GM21717 (cell line): ENCODE measurements at regions not wholly inside any gene's neighbourhood (a gene's known extent, or its start where the extent isn't known, plus 50 kb on each side); places are given as distances from the start of the nearest gene placed in this dataset.

Source experiments
- ATAC-seq: cut with Tn5 transposase; IDR thresholded peaks from one replicate; pipeline ENCODE4 v1.9.1; 2021; ENCODE audit warnings: mild to moderate bottlenecking, moderate library complexity; ENCODE audit not compliant: unreplicated experiment

- no peak for ATAC-seq
Measured at GRCh38 chr7:42858570-42858969, 53.3 kb downstream of the C7orf25 start.

- no peak for ATAC-seq
Measured at GRCh38 chr7:42856605-42856987, 55.3 kb downstream of the C7orf25 start.

GRCh38 chr7:42854571-42855118 is 57.2 kb downstream of the C7orf25 start:
- no peak for ATAC-seq

GRCh38 chr7:42852531-42852930 is 59.3 kb downstream of the C7orf25 start:
- no peak for ATAC-seq

- no peak for ATAC-seq
Measured at GRCh38 chr7:42843205-42843800, 68.6 kb downstream of the C7orf25 start.

GRCh38 chr7:42834676-42835075 is 77.2 kb downstream of the C7orf25 start:
- ATAC-seq = no peak

- no peak for ATAC-seq
Measured at GRCh38 chr7:42833411-42833810, 78.5 kb downstream of the C7orf25 start.

GRCh38 chr7:42832667-42833066 is 79.2 kb downstream of the C7orf25 start:
- ATAC-seq = no peak

- ATAC-seq = no peak
Measured at GRCh38 chr7:42831718-42832522, 80.0 kb downstream of the C7orf25 start.

- ATAC-seq = no peak
Measured at GRCh38 chr7:42831006-42831717, 80.7 kb downstream of the C7orf25 start.

GRCh38 chr7:42812779-42813178 is 99.1 kb downstream of the C7orf25 start:
- ATAC-seq = no peak

- ATAC-seq = no peak
Measured at GRCh38 chr7:42805601-42806000, 106.3 kb downstream of the C7orf25 start.

GRCh38 chr7:42794673-42795072 is 117.2 kb downstream of the C7orf25 start:
- ATAC-seq = no peak

- no peak for ATAC-seq
Measured at GRCh38 chr7:42792841-42793240, 119.0 kb downstream of the C7orf25 start.

GRCh38 chr7:42790196-42790595 is 121.7 kb downstream of the C7orf25 start:
- ATAC-seq = no peak

- no peak for ATAC-seq
Measured at GRCh38 chr7:42774436-42774835, 137.4 kb downstream of the C7orf25 start.

- ATAC-seq = no peak
Measured at GRCh38 chr7:42770114-42770513, 141.8 kb downstream of the C7orf25 start.

GRCh38 chr7:42768045-42768444 is 143.8 kb downstream of the C7orf25 start:
- no peak for ATAC-seq

GRCh38 chr7:42766782-42767423 is 145.0 kb downstream of the C7orf25 start:
- no peak for ATAC-seq

- no peak for ATAC-seq
Measured at GRCh38 chr7:42765931-42766330, 145.9 kb downstream of the C7orf25 start.

GRCh38 chr7:42763137-42763551 is 148.7 kb downstream of the C7orf25 start:
- no peak for ATAC-seq
